ENCODE measurements at regions not wholly inside any gene's neighbourhood (a gene's known extent, or its start where the extent isn't known, plus 50 kb on each side); places are given as distances from the start of the nearest gene placed in this dataset.

DNA sequence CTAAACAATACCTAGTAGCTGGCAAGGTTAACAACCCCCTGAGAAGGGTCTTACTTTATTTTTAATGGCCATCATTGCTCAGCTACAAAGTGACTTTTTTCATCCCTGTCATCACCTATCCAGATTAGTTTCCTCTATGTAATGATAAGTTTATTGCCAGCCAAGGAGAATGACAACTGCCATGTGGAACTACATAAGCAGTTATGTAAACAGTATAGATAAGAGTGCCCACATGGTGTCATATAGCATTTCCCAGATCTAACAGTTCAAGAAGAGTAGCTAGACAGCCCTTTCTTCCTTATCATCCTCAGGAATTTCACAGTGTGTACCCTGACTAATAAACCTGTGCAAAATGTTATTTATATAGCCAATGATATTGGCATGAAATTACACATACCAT lies 240.2 kb upstream of the PIK3C3 start:
- Histone ChIP-seq H3K27me3 (ENCODE audit: insufficient read depth, low read length) (no peaks in the 10 kb centered on the region), H3K36me3 (ENCODE audit: insufficient read depth, low read length) (no peaks in the 10 kb centered on the region), H3K4me3 (ENCODE audit: low read length in 2 of 2) (no peak overlapping the region), H3K27ac (ENCODE audit: low read depth, low read length) (no peak overlapping the region), H3K4me1 (ENCODE audit: insufficient read depth, low read length) (no peaks in the 10 kb centered on the region), H3K9me3 (ENCODE audit: control insufficient read depth in 1 of 2, low read length in 2 of 2) (no peaks in the 10 kb centered on the region)
- no peaks in the 10 kb centered on the region for H3K27me3 Mint-ChIP-seq
- H3K27ac Mint-ChIP-seq = no peak overlapping the region
- POLR2A ChIA-PET (ENCODE audit: partially characterized antibody) = no interaction called here
- H3K36me3 Mint-ChIP-seq = no peaks in the 10 kb centered on the region
- DNase-seq = no peak
- intact Hi-C loops (cut with micrococcal nuclease) = no loop called here
- peaks cover 0 to 4% (median 2%) of the 10 kb centered on the region in 8 donors for H3K9me3 Mint-ChIP-seq
- no peak overlapping the region for H3K4me3 Mint-ChIP-seq
- CTCF ChIA-PET (ENCODE audit: partially characterized antibody) = no interaction called here
- no peaks in the 10 kb centered on the region for H3K4me1 Mint-ChIP-seq

DNA sequence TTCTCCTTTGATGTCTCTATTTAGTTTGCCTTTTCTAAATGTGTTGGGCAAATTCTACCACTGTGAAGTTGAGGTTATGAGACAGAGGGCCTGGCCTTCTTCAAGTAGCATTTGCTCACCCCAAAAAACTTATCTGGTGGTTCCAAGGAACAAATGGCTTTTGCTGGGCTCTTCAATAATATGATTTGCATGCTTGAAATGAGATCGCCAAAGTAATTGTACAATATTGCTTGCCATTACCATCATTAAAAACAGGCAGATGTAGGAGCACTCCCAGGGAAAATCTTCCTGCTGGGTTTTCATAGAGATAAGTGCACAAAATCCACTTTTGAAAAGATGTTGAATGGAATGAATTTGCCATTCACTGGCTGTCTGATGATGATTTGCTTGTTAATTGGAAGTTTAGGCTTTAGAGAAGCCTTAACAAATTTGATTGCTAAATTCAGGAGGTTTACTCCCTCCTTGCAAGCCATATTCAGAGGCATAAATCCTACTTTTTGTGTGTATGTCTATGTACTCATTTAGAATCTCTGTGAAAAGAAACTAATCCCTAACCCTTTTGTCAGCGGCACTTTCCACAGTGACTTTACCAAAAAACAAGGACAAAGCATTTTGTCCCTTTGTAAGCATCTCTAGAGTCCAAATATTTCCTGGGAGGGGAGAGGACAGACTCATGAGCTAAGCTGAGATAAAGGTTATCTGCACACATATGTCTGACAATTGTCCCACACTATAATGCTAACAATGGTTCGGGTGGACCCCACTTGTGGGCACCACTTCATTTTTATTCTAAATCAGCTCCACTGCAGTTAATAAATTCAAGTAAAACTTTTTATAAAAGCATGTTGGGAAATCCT lies 240.8 kb upstream of the PIK3C3 start:
- Histone ChIP-seq H3K27me3 (ENCODE audit: insufficient read depth, low read length) (no peaks in the 10 kb centered on the region), H3K36me3 (ENCODE audit: insufficient read depth, low read length) (no peaks in the 10 kb centered on the region), H3K4me1 (ENCODE audit: insufficient read depth, low read length) (no peaks in the 10 kb centered on the region), H3K4me3 (ENCODE audit: low read length in 2 of 2) (no peak overlapping the region), H3K27ac (ENCODE audit: low read depth, low read length) (no peak overlapping the region), H3K9me3 (ENCODE audit: control insufficient read depth in 1 of 2, low read length in 2 of 2) (no peaks in the 10 kb centered on the region)
- H3K4me1 Mint-ChIP-seq = no peaks in the 10 kb centered on the region
- POLR2A ChIA-PET (ENCODE audit: partially characterized antibody) = no interaction called here
- H3K27ac Mint-ChIP-seq = peak overlapping the region in 1 of 7 donors; percentile 22
- H3K4me3 Mint-ChIP-seq = no peak overlapping the region
- H3K27me3 Mint-ChIP-seq = no peaks in the 10 kb centered on the region
- H3K9me3 Mint-ChIP-seq = peaks cover 0 to 4% (median 2%) of the 10 kb centered on the region in 8 donors
- intact Hi-C loops (cut with micrococcal nuclease) = no loop called here
- H3K36me3 Mint-ChIP-seq = no peaks in the 10 kb centered on the region
- DNase-seq = no peak
- CTCF ChIA-PET (ENCODE audit: partially characterized antibody) = no interaction called here

DNA sequence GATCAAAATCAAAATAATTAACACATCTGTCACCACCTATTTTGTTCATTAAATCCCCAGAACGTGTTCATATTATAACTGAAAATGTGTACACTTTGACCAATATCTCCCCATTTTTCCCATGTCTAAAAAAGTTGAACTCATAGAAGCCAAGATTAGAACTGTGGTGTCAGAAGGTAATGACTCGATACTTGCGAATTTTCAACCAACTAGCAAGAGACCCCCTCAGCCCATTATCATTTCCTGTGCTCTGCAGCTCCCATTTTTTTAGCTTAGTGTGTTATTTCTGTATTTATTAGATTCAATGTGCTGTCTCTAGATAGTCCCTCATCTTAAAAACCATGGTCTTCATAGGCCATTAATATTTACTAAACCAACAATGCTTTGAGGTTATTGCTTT lies 248.7 kb upstream of the PIK3C3 start:
- intact Hi-C loops (cut with micrococcal nuclease) = no loop called here
- no peaks in the 10 kb centered on the region for H3K4me1 Mint-ChIP-seq
- CTCF ChIA-PET (ENCODE audit: partially characterized antibody) = no interaction called here
- Histone ChIP-seq H3K4me3 (ENCODE audit: low read length in 2 of 2) (no peak overlapping the region), H3K27ac (ENCODE audit: low read depth, low read length) (no peak overlapping the region), H3K27me3 (ENCODE audit: insufficient read depth, low read length) (no peaks in the 10 kb centered on the region), H3K4me1 (ENCODE audit: insufficient read depth, low read length) (no peaks in the 10 kb centered on the region), H3K36me3 (ENCODE audit: insufficient read depth, low read length) (no peaks in the 10 kb centered on the region), H3K9me3 (ENCODE audit: control insufficient read depth in 1 of 2, low read length in 2 of 2) (no peaks in the 10 kb centered on the region)
- H3K27ac Mint-ChIP-seq = no peak overlapping the region
- H3K9me3 Mint-ChIP-seq = peaks cover 0 to 4% (median 0%) of the 10 kb centered on the region in 8 donors
- H3K27me3 Mint-ChIP-seq = no peaks in the 10 kb centered on the region
- no peaks in the 10 kb centered on the region for H3K36me3 Mint-ChIP-seq
- no peak overlapping the region for H3K4me3 Mint-ChIP-seq
- DNase-seq = no peak
- POLR2A ChIA-PET (ENCODE audit: partially characterized antibody) = no interaction called here

DNA sequence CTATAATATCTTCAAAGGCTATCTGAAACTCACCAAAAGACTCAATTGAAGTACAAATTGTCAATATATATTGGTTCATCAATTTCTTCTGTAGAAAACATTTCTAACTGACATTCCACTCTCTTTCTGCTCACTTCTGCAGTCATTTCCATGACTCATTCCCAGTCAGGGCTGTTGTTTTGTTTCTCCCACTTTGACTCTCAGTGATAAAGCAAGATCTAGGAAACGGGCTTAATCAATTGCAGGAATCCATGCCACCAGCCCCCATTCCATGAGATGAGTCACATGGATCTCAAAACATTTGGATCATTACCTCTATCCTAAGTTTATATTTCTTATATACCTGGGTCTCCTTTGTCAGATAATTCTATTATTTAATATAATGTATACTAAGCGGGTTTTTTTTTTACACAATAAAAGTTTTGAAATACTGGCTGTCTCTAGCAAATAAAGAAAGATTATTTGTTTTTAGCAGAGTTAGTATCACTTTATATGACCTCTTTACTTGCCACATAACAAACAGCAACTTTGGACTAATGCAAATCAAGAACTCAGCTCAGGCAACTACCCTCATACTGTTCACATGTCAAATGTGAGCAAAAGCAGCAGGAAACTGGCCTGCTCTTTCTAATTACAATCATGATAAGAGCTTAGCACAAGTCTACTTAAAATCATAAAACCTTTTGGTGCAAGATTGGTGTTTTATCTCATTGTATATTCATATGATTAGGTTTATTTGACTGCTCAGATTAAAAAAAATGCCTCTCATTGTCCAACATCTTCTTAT lies 251.1 kb upstream of the PIK3C3 start:
- Mint-ChIP-seq H3K4me1 (no peaks in the 10 kb centered on the region), H3K36me3 (no peaks in the 10 kb centered on the region), H3K9me3 (peaks cover 0 to 2% (median 0%) of the 10 kb centered on the region in 8 donors), H3K4me3 (no peak overlapping the region), H3K27ac (no peak overlapping the region), H3K27me3 (no peaks in the 10 kb centered on the region)
- ChIA-PET CTCF (ENCODE audit: partially characterized antibody) (no interaction called here), POLR2A (ENCODE audit: partially characterized antibody) (no interaction called here)
- no peaks in the 10 kb centered on the region for H3K4me1 ChIP-seq (ENCODE audit: insufficient read depth, low read length)
- no peak for DNase-seq
- H3K9me3 ChIP-seq (ENCODE audit: control insufficient read depth in 1 of 2, low read length in 2 of 2) = no peaks in the 10 kb centered on the region
- no peak overlapping the region for H3K4me3 ChIP-seq (ENCODE audit: low read length in 2 of 2)
- no peaks in the 10 kb centered on the region for H3K27me3 ChIP-seq (ENCODE audit: insufficient read depth, low read length)
- H3K27ac ChIP-seq (ENCODE audit: low read depth, low read length) = no peak overlapping the region
- intact Hi-C loops (cut with micrococcal nuclease) = no loop called here
- H3K36me3 ChIP-seq (ENCODE audit: insufficient read depth, low read length) = no peaks in the 10 kb centered on the region

DNA sequence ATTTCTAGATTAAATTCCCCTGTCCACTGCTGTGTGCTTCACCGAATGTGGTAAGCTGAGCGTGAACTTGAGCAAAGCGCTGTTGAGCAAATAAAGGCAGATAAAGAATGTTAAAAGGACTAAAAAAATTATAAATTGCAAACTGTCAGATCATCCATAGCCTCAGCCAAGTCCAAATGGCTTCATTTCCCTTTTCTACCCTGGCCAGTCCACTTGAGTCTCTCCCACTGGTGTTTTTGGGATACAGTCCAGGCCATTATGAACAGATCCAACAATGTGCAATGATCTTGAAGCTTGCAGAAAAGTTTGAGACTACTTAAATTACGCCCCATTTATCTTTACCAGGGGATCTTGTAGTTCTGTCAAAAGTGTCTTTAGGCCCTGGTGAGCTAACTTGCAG lies 254.6 kb upstream of the PIK3C3 start:
- Mint-ChIP-seq H3K27me3 (no peaks in the 10 kb centered on the region), H3K27ac (no peak overlapping the region)

DNA sequence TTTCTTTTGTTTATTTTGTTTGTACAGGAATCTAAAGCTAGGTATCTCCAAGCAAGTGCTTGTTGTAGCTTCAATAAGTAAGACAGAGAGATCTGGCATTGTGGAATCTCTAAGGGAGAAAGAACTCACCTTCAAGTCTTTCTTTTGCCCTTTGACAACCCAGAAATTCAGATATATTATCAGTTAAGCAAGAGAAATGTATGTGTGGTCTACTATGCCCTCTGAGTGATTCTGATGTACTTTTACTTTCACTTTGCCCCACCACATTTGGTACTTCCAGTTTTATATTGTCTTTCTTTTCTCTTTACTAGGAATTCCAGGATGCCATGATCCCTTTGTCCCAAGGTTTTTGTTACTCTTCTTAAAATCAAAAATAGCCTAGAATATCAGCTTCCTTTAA lies 259.6 kb upstream of the PIK3C3 start:
- peaks cover 0 to 4% (median 0%) of the 10 kb centered on the region in 8 donors for H3K9me3 Mint-ChIP-seq
- DNase-seq = no peak
- Histone ChIP-seq H3K36me3 (ENCODE audit: insufficient read depth, low read length) (no peaks in the 10 kb centered on the region), H3K27ac (ENCODE audit: low read depth, low read length) (no peak overlapping the region), H3K4me3 (ENCODE audit: low read length in 2 of 2) (no peak overlapping the region), H3K4me1 (ENCODE audit: insufficient read depth, low read length) (no peaks in the 10 kb centered on the region), H3K9me3 (ENCODE audit: control insufficient read depth in 1 of 2, low read length in 2 of 2) (no peaks in the 10 kb centered on the region), H3K27me3 (ENCODE audit: insufficient read depth, low read length) (no peaks in the 10 kb centered on the region)
- CTCF ChIA-PET (ENCODE audit: partially characterized antibody) = no interaction called here
- peaks cover 3 to 13% (median 8%) of the 10 kb centered on the region in 4 donors for H3K4me1 Mint-ChIP-seq
- intact Hi-C loops (cut with micrococcal nuclease) = no loop called here
- H3K36me3 Mint-ChIP-seq = no peaks in the 10 kb centered on the region
- H3K27ac Mint-ChIP-seq = no peak overlapping the region
- H3K4me3 Mint-ChIP-seq = peak overlapping the region; percentile 9 to 83 (median 45)
- H3K27me3 Mint-ChIP-seq = no peaks in the 10 kb centered on the region
- POLR2A ChIA-PET (ENCODE audit: partially characterized antibody) = no interaction called here

More for the DNA sequence above, 254.6 kb upstream of the PIK3C3 start:
- Mint-ChIP-seq H3K36me3 (no peaks in the 10 kb centered on the region), H3K4me3 (no peak overlapping the region), H3K9me3 (no peaks in the 10 kb centered on the region), H3K4me1 (peaks cover 0 to 10% (median 6%) of the 10 kb centered on the region in 4 donors)
- intact Hi-C loops (cut with micrococcal nuclease) = no loop called here
- H3K9me3 ChIP-seq (ENCODE audit: control insufficient read depth in 1 of 2, low read length in 2 of 2) = no peaks in the 10 kb centered on the region
- H3K4me3 ChIP-seq (ENCODE audit: low read length in 2 of 2) = no peak overlapping the region
- H3K27ac ChIP-seq (ENCODE audit: low read depth, low read length) = no peak overlapping the region
- no peaks in the 10 kb centered on the region for H3K36me3 ChIP-seq (ENCODE audit: insufficient read depth, low read length)
- no peaks in the 10 kb centered on the region for H3K4me1 ChIP-seq (ENCODE audit: insufficient read depth, low read length)
- no peaks in the 10 kb centered on the region for H3K27me3 ChIP-seq (ENCODE audit: insufficient read depth, low read length)
- DNase-seq = no peak
- CTCF ChIA-PET (ENCODE audit: partially characterized antibody) = no interaction called here
- POLR2A ChIA-PET (ENCODE audit: partially characterized antibody) = no interaction called here

DNA sequence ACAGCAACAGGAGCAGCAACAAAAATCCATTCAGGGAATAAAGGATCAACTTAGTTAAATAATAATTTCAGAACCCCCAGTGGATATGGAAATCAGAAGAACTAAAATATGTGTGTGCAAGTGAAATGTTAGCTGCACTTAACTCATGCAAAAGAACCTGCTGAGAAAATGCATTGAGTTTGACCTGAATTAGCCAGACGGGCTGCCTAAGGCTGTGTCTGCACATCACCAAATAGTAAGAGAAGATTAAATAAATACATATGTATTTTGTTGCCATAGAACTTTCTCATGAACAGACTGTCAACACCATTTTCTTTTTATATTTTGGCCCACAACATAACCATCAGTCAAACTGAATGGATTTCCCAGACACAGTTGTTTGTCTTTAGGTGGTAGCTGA lies 262.0 kb upstream of the PIK3C3 start:
- Histone ChIP-seq H3K27ac (ENCODE audit: low read depth, low read length) (no peak overlapping the region), H3K4me3 (ENCODE audit: low read length in 2 of 2) (no peak overlapping the region), H3K9me3 (ENCODE audit: control insufficient read depth in 1 of 2, low read length in 2 of 2) (no peaks in the 10 kb centered on the region), H3K36me3 (ENCODE audit: insufficient read depth, low read length) (no peaks in the 10 kb centered on the region), H3K27me3 (ENCODE audit: insufficient read depth, low read length) (no peaks in the 10 kb centered on the region), H3K4me1 (ENCODE audit: insufficient read depth, low read length) (no peaks in the 10 kb centered on the region)
- no peak for DNase-seq
- POLR2A ChIA-PET (ENCODE audit: partially characterized antibody) = no interaction called here
- no peak overlapping the region for H3K27ac Mint-ChIP-seq
- no peaks in the 10 kb centered on the region for H3K36me3 Mint-ChIP-seq
- H3K9me3 Mint-ChIP-seq = peaks cover 0 to 4% (median 0%) of the 10 kb centered on the region in 8 donors
- intact Hi-C loops (cut with micrococcal nuclease) = no loop called here
- no peaks in the 10 kb centered on the region for H3K27me3 Mint-ChIP-seq
- CTCF ChIA-PET (ENCODE audit: partially characterized antibody) = no interaction called here
- no peak overlapping the region for H3K4me3 Mint-ChIP-seq
- peaks cover 3 to 13% (median 8%) of the 10 kb centered on the region in 4 donors for H3K4me1 Mint-ChIP-seq

Data from CD4-positive, alpha-beta memory T cell (primary cell).